HG03378 (cell line): ENCODE measurements at regions not wholly inside any gene's neighbourhood (a gene's known extent, or its start where the extent isn't known, plus 50 kb on each side); places are given as distances from the start of the nearest gene placed in this dataset.

Source experiments
- ATAC-seq: cut with Tn5 transposase; IDR thresholded peaks from one replicate; pipeline ENCODE4 v1.9.1; 2021; ENCODE audit warnings: mild to moderate bottlenecking, moderate library complexity; ENCODE audit not compliant: unreplicated experiment

GRCh38 chr7:42400961-42401360 lies 164.0 kb upstream of the GLI3 start:
- no peak for ATAC-seq

GRCh38 chr7:42400211-42400772 lies 163.3 kb upstream of the GLI3 start:
- no peak for ATAC-seq

GRCh38 chr7:42395607-42396006 lies 158.6 kb upstream of the GLI3 start:
- no peak for ATAC-seq

- ATAC-seq, result no peak
Observed at GRCh38 chr7:42392826-42393225, 155.8 kb upstream of the GLI3 start.

GRCh38 chr7:42389697-42390096 lies 152.7 kb upstream of the GLI3 start:
- ATAC-seq, result no peak

- ATAC-seq, result no peak
Observed at GRCh38 chr7:42385912-42386311, 148.9 kb upstream of the GLI3 start.

- no peak for ATAC-seq
Observed at GRCh38 chr7:42381161-42381560, 144.2 kb upstream of the GLI3 start.

- no peak for ATAC-seq
Observed at GRCh38 chr7:42380401-42380800, 143.4 kb upstream of the GLI3 start.

GRCh38 chr7:42378149-42378548 lies 141.1 kb upstream of the GLI3 start:
- no peak for ATAC-seq

- no peak for ATAC-seq
Observed at GRCh38 chr7:42373285-42373684, 136.3 kb upstream of the GLI3 start.

GRCh38 chr7:42372479-42372878 lies 135.5 kb upstream of the GLI3 start:
- no peak for ATAC-seq

- no peak for ATAC-seq
Observed at GRCh38 chr7:42359946-42360345, 122.9 kb upstream of the GLI3 start.

- ATAC-seq, result no peak
Observed at GRCh38 chr7:42351316-42351935, 114.4 kb upstream of the GLI3 start.

GRCh38 chr7:42350801-42351200 lies 113.8 kb upstream of the GLI3 start:
- no peak for ATAC-seq

- ATAC-seq, result no peak
Observed at GRCh38 chr7:42348631-42349030, 111.6 kb upstream of the GLI3 start.

GRCh38 chr7:42348071-42348470 lies 111.1 kb upstream of the GLI3 start:
- ATAC-seq, result no peak

GRCh38 chr7:42347616-42348015 lies 110.6 kb upstream of the GLI3 start:
- ATAC-seq, result no peak

GRCh38 chr7:42345478-42346299 lies 108.7 kb upstream of the GLI3 start:
- ATAC-seq, result no peak

- no peak for ATAC-seq
Observed at GRCh38 chr7:42344198-42344755, 107.3 kb upstream of the GLI3 start.

- no peak for ATAC-seq
Observed at GRCh38 chr7:42342381-42342780, 105.4 kb upstream of the GLI3 start.

GRCh38 chr7:42340436-42340835 lies 103.4 kb upstream of the GLI3 start:
- no peak for ATAC-seq
